Adrenal gland (tissue), 5 donors: ENCODE measurements at regions not wholly inside any gene's neighbourhood (a gene's known extent, or its start where the extent isn't known, plus 50 kb on each side); places are given as distances from the start of the nearest gene placed in this dataset.

Experiments
- CTCF ChIP-seq, 6 experiments: fragments of 450-650 bp in 4 of 6; fragments of 200-600 bp in 2 of 6; sonication (generic) in 1 of 6; IDR thresholded peaks; 1 replicate in 5 of 6; 2 replicates in 1 of 6; pipeline versions ENCODE4 v1.5.1 to v1.8.0; 2016 to 2021; ENCODE audit warnings: antibody characterized with exemption in 6 of 6, mild to moderate bottlenecking in 2 of 6, moderate library complexity in 1 of 6
- POLR2A ChIP-seq, 2 donors: fragments of 450-650 bp; IDR thresholded peaks; one replicate each; pipeline ENCODE4 v1.6.1; 2017; ENCODE audit warnings: antibody characterized with exemption in 2 of 2, mild to moderate bottlenecking in 2 of 2, moderate library complexity in 1 of 2
- donor health status: DM: no; HTN: no; CAD: no.

GRCh38 chr14:103209054-103209453 is 85.8 kb downstream of the TNFAIP2 start:
- TF ChIP-seq POLR2A (IDR thresholded peaks at IDR 0.05) (no peak), CTCF (IDR thresholded peaks at IDR 0.05) (no peak)
